ENCODE measurements at regions not wholly inside any gene's neighbourhood (a gene's known extent, or its start where the extent isn't known, plus 50 kb on each side); places are given as distances from the start of the nearest gene placed in this dataset.

DNA sequence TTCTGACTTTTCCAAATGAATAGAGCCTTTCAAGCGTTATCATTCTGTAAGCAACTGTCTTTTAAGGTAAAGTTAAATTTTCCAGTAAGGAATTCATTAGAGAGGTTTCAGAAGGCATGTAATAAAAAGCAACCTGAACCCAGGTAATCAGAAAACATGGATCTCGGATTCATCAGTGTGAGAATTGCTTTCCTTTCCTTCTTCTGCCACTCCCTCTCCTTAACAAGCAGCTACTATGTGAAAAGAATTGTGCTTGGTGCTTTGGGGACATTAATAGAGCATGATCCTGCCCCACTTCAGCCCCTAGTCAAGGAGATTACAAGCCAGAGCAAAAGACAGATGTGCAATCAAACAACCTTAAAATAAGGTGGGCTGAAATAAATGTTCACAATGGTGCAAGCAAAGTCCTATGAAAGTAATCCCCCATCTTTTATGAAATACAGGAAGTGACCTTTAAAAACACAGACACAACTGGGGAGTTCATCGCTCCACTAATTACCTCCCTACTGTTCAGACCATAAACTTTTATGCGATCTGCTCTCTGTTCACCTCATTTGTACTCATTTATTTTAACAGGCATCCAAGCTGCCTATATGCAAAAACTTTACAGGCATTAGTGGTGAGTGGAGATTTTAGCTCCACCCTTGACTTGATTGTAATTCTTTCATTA is 122.9 kb upstream of the RASGEF1B start (continued):
- TF ChIP-seq RAD21 (IDR thresholded peaks at IDR 0.05 in 1 of 2, conservative IDR thresholded peaks at IDR 0.05 in 1 of 2; ENCODE audit: low read depth in 2 of 2, low read length in 2 of 2) (no peak), EP300 (IDR thresholded peaks at IDR 0.05; ENCODE audit: borderline replicate concordance in 1 of 2, low read depth in 2 of 2, low read length in 2 of 2) (no peak), CBX8 (IDR thresholded peaks at IDR 0.05; ENCODE audit: borderline replicate concordance, low read depth, low read length) (no peak)

Data from H1 (cell line).